Stomach smooth muscle (tissue), 2 donors: ENCODE measurements at regions not wholly inside any gene's neighbourhood (a gene's known extent, or its start where the extent isn't known, plus 50 kb on each side); places are given as distances from the start of the nearest gene placed in this dataset.

Experiments used
- H3K27ac ChIP-seq: one replicate; pipeline ENCODE4 v1.7.0; 2013; ENCODE audit warnings: mild to moderate bottlenecking, low read length, inconsistent platforms
- H3K27me3 ChIP-seq, 2 donors: one replicate each; pipeline ENCODE4 v1.7.0; 2013; ENCODE audit warnings: low read length in 2 of 2; ENCODE audit not compliant: insufficient read depth in 2 of 2, control insufficient read depth in 1 of 2
- H3K36me3 ChIP-seq, 2 donors: one replicate each; pipeline ENCODE4 v1.7.0; 2013; ENCODE audit warnings: low read length in 2 of 2; ENCODE audit not compliant: control insufficient read depth in 2 of 2, insufficient read depth in 2 of 2
- H3K4me1 ChIP-seq: one replicate; pipeline ENCODE4 v1.7.0; 2013; ENCODE audit warnings: low read length; ENCODE audit not compliant: control insufficient read depth, insufficient read depth
- H3K4me3 ChIP-seq, 2 donors: one replicate each; pipeline ENCODE4 v1.7.0; 2013; ENCODE audit warnings: low read length in 2 of 2
- H3K9ac ChIP-seq, 2 donors: one replicate each; pipeline ENCODE4 v1.7.0; 2013; ENCODE audit warnings: low read length in 2 of 2, mild to moderate bottlenecking in 1 of 2
- H3K9me3 ChIP-seq, 2 donors: one replicate each; pipeline ENCODE4 v1.7.0; 2013; ENCODE audit warnings: low read length in 2 of 2; ENCODE audit not compliant: control insufficient read depth in 2 of 2
- donor health status: healthy.
- donor health status: Pancreatic carcinoma.

DNA sequence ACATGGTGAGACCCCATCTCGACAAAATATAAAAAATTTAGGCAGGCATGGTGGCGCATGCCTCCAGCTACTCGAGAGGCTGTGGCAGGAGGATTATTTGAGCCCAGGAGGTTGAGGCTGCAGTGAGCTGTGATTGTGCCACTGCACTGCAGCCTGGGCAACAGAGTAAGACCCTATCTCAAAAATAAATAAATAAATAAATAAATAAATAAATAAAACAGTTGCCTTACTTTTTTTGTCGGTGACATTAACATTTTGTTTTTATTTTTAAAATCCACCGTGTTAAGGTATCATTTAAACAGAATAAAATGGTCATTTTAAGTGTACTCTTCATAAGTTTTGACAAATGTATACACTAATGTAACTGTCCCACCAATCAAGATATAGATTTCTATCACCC is 57.0 kb downstream of the RASL11A start:
- H3K9me3 ChIP-seq = no peaks in the 10 kb centered on the region
- no peaks in the 10 kb centered on the region for H3K27me3 ChIP-seq
- H3K36me3 ChIP-seq = no peaks in the 10 kb centered on the region
- H3K27ac ChIP-seq = no peak overlapping the region
- no peak overlapping the region for H3K4me3 ChIP-seq
- no peak overlapping the region for H3K9ac ChIP-seq
- no peaks in the 10 kb centered on the region for H3K4me1 ChIP-seq

GRCh38 chr13:27329210-27329609 is 58.6 kb downstream of the RASL11A start:
- H3K4me1 ChIP-seq = no peaks in the 10 kb centered on the region
- H3K4me3 ChIP-seq = no peak overlapping the region
- H3K27ac ChIP-seq = no peak overlapping the region
- no peaks in the 10 kb centered on the region for H3K27me3 ChIP-seq
- H3K9ac ChIP-seq = no peak overlapping the region
- H3K36me3 ChIP-seq = no peaks in the 10 kb centered on the region
- no peaks in the 10 kb centered on the region for H3K9me3 ChIP-seq

GRCh38 chr13:27334774-27335435 is 64.3 kb downstream of the RASL11A start:
- Histone ChIP-seq H3K4me3 (no peak overlapping the region), H3K36me3 (no peaks in the 10 kb centered on the region), H3K9ac (no peak overlapping the region), H3K9me3 (no peaks in the 10 kb centered on the region), H3K27ac (no peak overlapping the region), H3K4me1 (no peaks in the 10 kb centered on the region), H3K27me3 (peaks cover 0 to 2% of the 10 kb centered on the region in 2 donors)

GRCh38 chr13:27336014-27336673 is 65.5 kb downstream of the RASL11A start:
- Histone ChIP-seq H3K4me1 (no peaks in the 10 kb centered on the region), H3K36me3 (no peaks in the 10 kb centered on the region), H3K27ac (no peak overlapping the region), H3K9ac (no peak overlapping the region), H3K27me3 (peaks cover 0 to 2% of the 10 kb centered on the region in 2 donors), H3K9me3 (no peaks in the 10 kb centered on the region), H3K4me3 (no peak overlapping the region)

DNA sequence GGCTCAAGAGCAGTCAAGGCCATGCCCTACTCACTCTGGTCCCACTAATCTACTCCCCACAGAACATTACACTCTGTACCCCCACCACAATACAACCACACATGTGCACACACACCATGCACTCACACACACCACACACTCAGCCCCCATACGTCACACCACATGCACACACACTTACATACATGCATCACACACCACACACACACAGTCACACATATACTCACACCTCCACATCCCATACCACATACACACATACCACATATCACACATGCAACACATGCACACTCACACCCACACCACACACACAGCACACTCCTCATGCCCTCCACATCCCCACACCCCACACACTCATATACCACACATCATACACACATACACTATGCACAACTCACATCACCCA is 67.6 kb downstream of the RASL11A start:
- Histone ChIP-seq H3K4me3 (no peak overlapping the region), H3K9ac (no peak overlapping the region), H3K9me3 (no peaks in the 10 kb centered on the region), H3K4me1 (peaks cover 5% of the 10 kb centered on the region), H3K27ac (no peak overlapping the region), H3K27me3 (peaks cover 0 to 2% of the 10 kb centered on the region in 2 donors), H3K36me3 (no peaks in the 10 kb centered on the region)

DNA sequence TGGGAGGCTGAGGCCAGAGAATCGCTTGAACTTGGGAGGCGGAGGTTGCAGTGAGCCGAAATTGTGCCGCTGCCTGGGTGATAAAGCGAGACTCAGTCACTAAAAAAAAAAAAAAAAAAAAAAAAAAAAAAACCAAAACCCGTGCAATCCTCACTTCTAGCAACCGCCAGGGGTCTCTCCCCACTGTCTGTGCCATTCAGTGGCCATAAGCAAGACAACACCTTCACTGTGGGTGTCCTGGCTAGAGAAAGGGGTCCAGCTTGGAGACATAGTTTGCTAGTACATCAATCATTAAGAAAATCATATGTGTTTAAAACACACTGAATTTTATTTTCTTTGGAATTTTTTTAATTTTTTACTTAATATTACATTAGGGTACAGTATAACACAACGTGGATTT is 68.2 kb downstream of the RASL11A start:
- no peaks in the 10 kb centered on the region for H3K9me3 ChIP-seq
- H3K36me3 ChIP-seq = no peaks in the 10 kb centered on the region
- H3K27me3 ChIP-seq = peaks cover 0 to 2% of the 10 kb centered on the region in 2 donors
- H3K27ac ChIP-seq = no peak overlapping the region
- H3K4me3 ChIP-seq = no peak overlapping the region
- no peak overlapping the region for H3K9ac ChIP-seq
- peaks cover 5% of the 10 kb centered on the region for H3K4me1 ChIP-seq

GRCh38 chr13:27339299-27339698 is 68.7 kb downstream of the RASL11A start:
- Histone ChIP-seq H3K9ac (no peak overlapping the region), H3K36me3 (no peaks in the 10 kb centered on the region), H3K9me3 (no peaks in the 10 kb centered on the region), H3K27me3 (peaks cover 0 to 2% of the 10 kb centered on the region in 2 donors), H3K27ac (no peak overlapping the region), H3K4me1 (peaks cover 5% of the 10 kb centered on the region), H3K4me3 (no peak overlapping the region)

- Histone ChIP-seq H3K4me3 (no peak overlapping the region), H3K36me3 (no peaks in the 10 kb centered on the region), H3K9me3 (no peaks in the 10 kb centered on the region), H3K4me1 (peaks cover 5% of the 10 kb centered on the region), H3K27ac (no peak overlapping the region), H3K9ac (no peak overlapping the region), H3K27me3 (peaks cover 0 to 3% of the 10 kb centered on the region in 2 donors)
Measured at GRCh38 chr13:27341616-27342015, 71.0 kb downstream of the RASL11A start.

DNA sequence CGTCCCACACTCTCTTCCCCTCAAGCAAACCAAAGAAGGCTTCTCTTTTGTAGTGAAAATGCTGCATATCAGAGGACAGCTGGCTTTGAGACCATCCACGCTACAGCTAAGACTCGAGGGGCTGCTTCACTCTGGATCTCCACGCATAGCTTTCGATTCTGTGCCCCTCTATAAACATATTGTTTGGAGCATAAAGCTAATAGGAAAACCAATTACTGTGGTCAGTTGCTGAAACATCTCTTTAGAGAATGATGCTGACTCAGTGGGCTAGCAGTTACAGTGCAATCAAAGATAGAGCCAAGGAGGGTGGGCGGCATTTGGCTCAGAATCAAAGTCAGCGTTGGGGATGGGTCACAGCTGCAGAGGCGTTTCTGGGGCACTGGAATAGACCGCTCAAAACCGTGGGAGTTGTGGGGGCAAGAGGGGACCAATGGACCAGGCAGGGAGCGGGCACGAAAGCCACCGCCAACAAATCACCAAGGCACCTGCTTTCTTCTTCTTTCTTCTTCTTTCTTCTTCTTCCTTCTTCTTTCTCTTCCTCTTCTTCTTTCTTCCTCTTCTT is 76.7 kb downstream of the RASL11A start:
- Histone ChIP-seq H3K9me3 (no peaks in the 10 kb centered on the region), H3K36me3 (no peaks in the 10 kb centered on the region), H3K4me3 (no peak overlapping the region), H3K4me1 (peaks cover 5% of the 10 kb centered on the region), H3K27ac (no peak overlapping the region), H3K9ac (no peak overlapping the region), H3K27me3 (peaks cover 0 to 9% of the 10 kb centered on the region in 2 donors)

GRCh38 chr13:27348461-27348860 is 76.0 kb upstream of the GTF3A start:
- no peak overlapping the region for H3K27ac ChIP-seq
- peaks cover 13% of the 10 kb centered on the region for H3K4me1 ChIP-seq
- no peaks in the 10 kb centered on the region for H3K9me3 ChIP-seq
- peaks cover 0 to 9% of the 10 kb centered on the region in 2 donors for H3K27me3 ChIP-seq
- H3K9ac ChIP-seq = no peak overlapping the region
- no peak overlapping the region for H3K4me3 ChIP-seq
- H3K36me3 ChIP-seq = no peaks in the 10 kb centered on the region

- Histone ChIP-seq H3K27me3 (peaks cover 0 to 9% of the 10 kb centered on the region in 2 donors), H3K4me1 (peaks cover 19% of the 10 kb centered on the region), H3K9me3 (no peaks in the 10 kb centered on the region), H3K9ac (no peak overlapping the region), H3K27ac (no peak overlapping the region), H3K36me3 (no peaks in the 10 kb centered on the region), H3K4me3 (no peak overlapping the region)
Measured at GRCh38 chr13:27349458-27349857, 75.0 kb upstream of the GTF3A start.
